ENCODE measurements at regions not wholly inside any gene's neighbourhood (a gene's known extent, or its start where the extent isn't known, plus 50 kb on each side); places are given as distances from the start of the nearest gene placed in this dataset.

DNA sequence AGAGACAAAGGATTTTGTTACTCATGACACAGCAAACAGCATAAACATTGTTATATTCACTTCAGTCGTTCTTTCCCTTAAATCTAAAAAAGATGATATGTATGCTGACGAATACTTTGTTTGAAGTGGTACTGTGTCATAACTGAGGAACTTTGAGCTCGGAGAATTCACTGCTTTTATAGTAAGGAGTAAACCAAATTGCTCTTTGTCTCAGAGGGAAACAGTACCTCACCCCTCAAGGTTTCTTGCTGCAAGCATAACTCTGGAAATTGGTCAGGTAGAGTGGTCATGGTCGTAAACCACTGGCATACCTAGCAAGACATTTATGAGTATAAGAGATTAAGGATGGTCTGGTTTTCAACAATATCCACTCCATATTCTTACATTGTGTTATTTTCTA is 160.2 kb upstream of the OR4E1 start:
- no peak for TF ChIP-seq EZH2 (IDR thresholded peaks at IDR 0.05; ENCODE audit: low read length)
- TF ChIP-seq, protein P1, sequence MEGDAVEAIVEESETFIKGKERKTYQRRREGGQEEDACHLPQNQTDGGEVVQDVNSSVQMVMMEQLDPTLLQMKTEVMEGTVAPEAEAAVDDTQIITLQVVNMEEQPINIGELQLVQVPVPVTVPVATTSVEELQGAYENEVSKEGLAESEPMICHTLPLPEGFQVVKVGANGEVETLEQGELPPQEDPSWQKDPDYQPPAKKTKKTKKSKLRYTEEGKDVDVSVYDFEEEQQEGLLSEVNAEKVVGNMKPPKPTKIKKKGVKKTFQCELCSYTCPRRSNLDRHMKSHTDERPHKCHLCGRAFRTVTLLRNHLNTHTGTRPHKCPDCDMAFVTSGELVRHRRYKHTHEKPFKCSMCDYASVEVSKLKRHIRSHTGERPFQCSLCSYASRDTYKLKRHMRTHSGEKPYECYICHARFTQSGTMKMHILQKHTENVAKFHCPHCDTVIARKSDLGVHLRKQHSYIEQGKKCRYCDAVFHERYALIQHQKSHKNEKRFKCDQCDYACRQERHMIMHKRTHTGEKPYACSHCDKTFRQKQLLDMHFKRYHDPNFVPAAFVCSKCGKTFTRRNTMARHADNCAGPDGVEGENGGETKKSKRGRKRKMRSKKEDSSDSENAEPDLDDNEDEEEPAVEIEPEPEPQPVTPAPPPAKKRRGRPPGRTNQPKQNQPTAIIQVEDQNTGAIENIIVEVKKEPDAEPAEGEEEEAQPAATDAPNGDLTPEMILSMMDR (optimal IDR thresholded peaks at IDR 0.05 in 1 of 3, IDR thresholded peaks at IDR 0.05 in 1 of 3, conservative IDR thresholded peaks at IDR 0.05 in 1 of 3; ENCODE audit: extremely low read depth in 1 of 3, insufficient read depth in 2 of 3, low read length in 3 of 3), result no peak
